ENCODE measurements at regions not wholly inside any gene's neighbourhood (a gene's known extent, or its start where the extent isn't known, plus 50 kb on each side); places are given as distances from the start of the nearest gene placed in this dataset.

- Histone ChIP-seq H3K36me3 (ENCODE audit: control insufficient read depth in 1 of 2, insufficient read depth in 2 of 2, low read depth in 1 of 2, low read length in 2 of 2) (no peaks in the 10 kb centered on the region), H3K4ac (ENCODE audit: low read depth in 1 of 2, low read length in 2 of 2) (no peak overlapping the region), H3K9ac (ENCODE audit: low read length) (no peak overlapping the region), H3K79me1 (replicated peaks; ENCODE audit: low read length, poor library complexity, severe bottlenecking) (no peaks in the 10 kb centered on the region), H2BK15ac (ENCODE audit: low read depth, poor library complexity, severe bottlenecking) (no peak overlapping the region), H3K9me3 (ENCODE audit: control insufficient read depth, low read length) (no peaks in the 10 kb centered on the region), H3K4me1 (ENCODE audit: control insufficient read depth, insufficient read depth, low read depth, low read length) (peaks cover 2% of the 10 kb centered on the region), H4K8ac (ENCODE audit: low read length) (no peak overlapping the region), H3K18ac (ENCODE audit: low read depth in 1 of 2, low read length in 2 of 2) (no peak overlapping the region), H3K4me2 (ENCODE audit: low read length, poor library complexity, severe bottlenecking) (no peak overlapping the region), H2BK120ac (ENCODE audit: low read depth, low read length) (no peak overlapping the region), H3K23ac (ENCODE audit: low read length in 2 of 2) (no peak overlapping the region), H2AK5ac (ENCODE audit: low read length, severe bottlenecking) (no peak overlapping the region), H3K27me3 (ENCODE audit: control insufficient read depth in 1 of 2, insufficient read depth in 1 of 2, low read length in 2 of 2) (no peaks in the 10 kb centered on the region), H2AFZ (ENCODE audit: low read depth, low read length) (no peak overlapping the region), H2BK5ac (ENCODE audit: low read depth, low read length, poor library complexity, severe bottlenecking) (no peak overlapping the region), H3K4me3 (ENCODE audit: insufficient read depth in 1 of 2, low read depth in 1 of 2, low read length in 2 of 2) (no peak overlapping the region), H2BK12ac (ENCODE audit: low read length in 2 of 2) (no peak overlapping the region), H3K27ac (ENCODE audit: low read length, poor library complexity, severe bottlenecking) (no peak overlapping the region), H3K14ac (ENCODE audit: low read length in 2 of 2) (no peak overlapping the region), H4K91ac (ENCODE audit: low read length) (no peak overlapping the region)
- 88% methylated on average over 10 of the region's 10 CpGs for WGBS
- DNase-seq = no peak
Observed at GRCh38 chr2:219722276-219722879, 94.9 kb downstream of the SLC4A3 start.

GRCh38 chr2:219723311-219723710 is 95.9 kb downstream of the SLC4A3 start:
- no peak overlapping the region for H2BK12ac ChIP-seq (ENCODE audit: low read length in 2 of 2)
- no peak overlapping the region for H3K4me3 ChIP-seq (ENCODE audit: insufficient read depth in 1 of 2, low read depth in 1 of 2, low read length in 2 of 2)
- H3K27me3 ChIP-seq (ENCODE audit: control insufficient read depth in 1 of 2, insufficient read depth in 1 of 2, low read length in 2 of 2) = no peaks in the 10 kb centered on the region
- peak overlapping the region in 1 of 2 experiments; percentile 14 for H3K18ac ChIP-seq (ENCODE audit: low read depth in 1 of 2, low read length in 2 of 2)
- H2AK5ac ChIP-seq (ENCODE audit: low read length, severe bottlenecking) = no peak overlapping the region
- H3K4me1 ChIP-seq (ENCODE audit: control insufficient read depth, insufficient read depth, low read depth, low read length) = peaks cover 2% of the 10 kb centered on the region
- no peak overlapping the region for H2BK5ac ChIP-seq (ENCODE audit: low read depth, low read length, poor library complexity, severe bottlenecking)
- no peaks in the 10 kb centered on the region for H3K79me1 ChIP-seq (replicated peaks; ENCODE audit: low read length, poor library complexity, severe bottlenecking)
- no peak overlapping the region for H2AFZ ChIP-seq (ENCODE audit: low read depth, low read length)
- H2BK120ac ChIP-seq (ENCODE audit: low read depth, low read length) = no peak overlapping the region
- no peak overlapping the region for H3K14ac ChIP-seq (ENCODE audit: low read length in 2 of 2)
- no peaks in the 10 kb centered on the region for H3K36me3 ChIP-seq (ENCODE audit: control insufficient read depth in 1 of 2, insufficient read depth in 2 of 2, low read depth in 1 of 2, low read length in 2 of 2)
- no peaks in the 10 kb centered on the region for H3K9me3 ChIP-seq (ENCODE audit: control insufficient read depth, low read length)
- H3K9ac ChIP-seq (ENCODE audit: low read length) = no peak overlapping the region
- DNase-seq = no peak
- no peak overlapping the region for H3K27ac ChIP-seq (ENCODE audit: low read length, poor library complexity, severe bottlenecking)
- no peak overlapping the region for H2BK15ac ChIP-seq (ENCODE audit: low read depth, poor library complexity, severe bottlenecking)
- H3K4ac ChIP-seq (ENCODE audit: low read depth in 1 of 2, low read length in 2 of 2) = no peak overlapping the region
- 90% methylated on average over 4 of the region's 4 CpGs for WGBS
- no peak overlapping the region for H4K91ac ChIP-seq (ENCODE audit: low read length)
- H4K8ac ChIP-seq (ENCODE audit: low read length) = no peak overlapping the region
- H3K23ac ChIP-seq (ENCODE audit: low read length in 2 of 2) = no peak overlapping the region
- H3K4me2 ChIP-seq (ENCODE audit: low read length, poor library complexity, severe bottlenecking) = no peak overlapping the region

- H3K79me1 ChIP-seq (replicated peaks; ENCODE audit: low read length, poor library complexity, severe bottlenecking) = no peaks in the 10 kb centered on the region
- no peaks in the 10 kb centered on the region for H3K9me3 ChIP-seq (ENCODE audit: control insufficient read depth, low read length)
- peak; percentile 82 for DNase-seq
- no peak overlapping the region for H2BK5ac ChIP-seq (ENCODE audit: low read depth, low read length, poor library complexity, severe bottlenecking)
- no peak overlapping the region for H3K23ac ChIP-seq (ENCODE audit: low read length in 2 of 2)
- H3K27ac ChIP-seq (ENCODE audit: low read length, poor library complexity, severe bottlenecking) = no peak overlapping the region
- no peak overlapping the region for H3K4me2 ChIP-seq (ENCODE audit: low read length, poor library complexity, severe bottlenecking)
- no peak overlapping the region for H4K8ac ChIP-seq (ENCODE audit: low read length)
- H3K9ac ChIP-seq (ENCODE audit: low read length) = peak overlapping the region; percentile 31
- peak overlapping the region in 1 of 2 experiments; percentile 24 for H2BK12ac ChIP-seq (ENCODE audit: low read length in 2 of 2)
- no peaks in the 10 kb centered on the region for H3K36me3 ChIP-seq (ENCODE audit: control insufficient read depth in 1 of 2, insufficient read depth in 2 of 2, low read depth in 1 of 2, low read length in 2 of 2)
- H3K18ac ChIP-seq (ENCODE audit: low read depth in 1 of 2, low read length in 2 of 2) = no peak overlapping the region
- H3K4me3 ChIP-seq (ENCODE audit: insufficient read depth in 1 of 2, low read depth in 1 of 2, low read length in 2 of 2) = no peak overlapping the region
- H2BK15ac ChIP-seq (ENCODE audit: low read depth, poor library complexity, severe bottlenecking) = no peak overlapping the region
- peaks cover 2% of the 10 kb centered on the region for H3K4me1 ChIP-seq (ENCODE audit: control insufficient read depth, insufficient read depth, low read depth, low read length)
- H3K4ac ChIP-seq (ENCODE audit: low read depth in 1 of 2, low read length in 2 of 2) = no peak overlapping the region
- no peaks in the 10 kb centered on the region for H3K27me3 ChIP-seq (ENCODE audit: control insufficient read depth in 1 of 2, insufficient read depth in 1 of 2, low read length in 2 of 2)
- WGBS = 25% methylated on average over 1 of the region's 1 CpG
- H2BK120ac ChIP-seq (ENCODE audit: low read depth, low read length) = no peak overlapping the region
- no peak overlapping the region for H2AK5ac ChIP-seq (ENCODE audit: low read length, severe bottlenecking)
- H3K14ac ChIP-seq (ENCODE audit: low read length in 2 of 2) = no peak overlapping the region
- H4K91ac ChIP-seq (ENCODE audit: low read length) = no peak overlapping the region
- H2AFZ ChIP-seq (ENCODE audit: low read depth, low read length) = no peak overlapping the region
Observed at GRCh38 chr2:219724628-219725027, 97.2 kb downstream of the SLC4A3 start.

GRCh38 chr2:219726916-219727315 is 99.5 kb downstream of the SLC4A3 start:
- H2AK5ac ChIP-seq (ENCODE audit: low read length, severe bottlenecking) = no peak overlapping the region
- no peaks in the 10 kb centered on the region for H3K36me3 ChIP-seq (ENCODE audit: control insufficient read depth in 1 of 2, insufficient read depth in 2 of 2, low read depth in 1 of 2, low read length in 2 of 2)
- H2BK15ac ChIP-seq (ENCODE audit: low read depth, poor library complexity, severe bottlenecking) = no peak overlapping the region
- 75% methylated on average over 2 of the region's 2 CpGs for WGBS
- peak overlapping the region; percentile 72 for H3K9ac ChIP-seq (ENCODE audit: low read length)
- H3K4me3 ChIP-seq (ENCODE audit: insufficient read depth in 1 of 2, low read depth in 1 of 2, low read length in 2 of 2) = no peak overlapping the region
- H3K4me1 ChIP-seq (ENCODE audit: control insufficient read depth, insufficient read depth, low read depth, low read length) = peaks cover 2% of the 10 kb centered on the region
- DNase-seq = no peak
- H3K79me1 ChIP-seq (replicated peaks; ENCODE audit: low read length, poor library complexity, severe bottlenecking) = no peaks in the 10 kb centered on the region
- no peaks in the 10 kb centered on the region for H3K9me3 ChIP-seq (ENCODE audit: control insufficient read depth, low read length)
- no peaks in the 10 kb centered on the region for H3K27me3 ChIP-seq (ENCODE audit: control insufficient read depth in 1 of 2, insufficient read depth in 1 of 2, low read length in 2 of 2)
- H4K8ac ChIP-seq (ENCODE audit: low read length) = no peak overlapping the region
- no peak overlapping the region for H3K4me2 ChIP-seq (ENCODE audit: low read length, poor library complexity, severe bottlenecking)
- H3K14ac ChIP-seq (ENCODE audit: low read length in 2 of 2) = no peak overlapping the region
- no peak overlapping the region for H2BK120ac ChIP-seq (ENCODE audit: low read depth, low read length)
- H3K4ac ChIP-seq (ENCODE audit: low read depth in 1 of 2, low read length in 2 of 2) = no peak overlapping the region
- H2BK5ac ChIP-seq (ENCODE audit: low read depth, low read length, poor library complexity, severe bottlenecking) = no peak overlapping the region
- H2BK12ac ChIP-seq (ENCODE audit: low read length in 2 of 2) = no peak overlapping the region
- H4K91ac ChIP-seq (ENCODE audit: low read length) = no peak overlapping the region
- H3K27ac ChIP-seq (ENCODE audit: low read length, poor library complexity, severe bottlenecking) = no peak overlapping the region
- no peak overlapping the region for H3K23ac ChIP-seq (ENCODE audit: low read length in 2 of 2)
- no peak overlapping the region for H3K18ac ChIP-seq (ENCODE audit: low read depth in 1 of 2, low read length in 2 of 2)
- H2AFZ ChIP-seq (ENCODE audit: low read depth, low read length) = no peak overlapping the region

Measured in mesenchymal stem cell (in vitro differentiated cells and primary cell).